GM21786 (cell line): ENCODE measurements at regions not wholly inside any gene's neighbourhood (a gene's known extent, or its start where the extent isn't known, plus 50 kb on each side); places are given as distances from the start of the nearest gene placed in this dataset.
"Not testable (repeated sequence)": the region's sequence is repeated elsewhere in the genome, so short reads cannot be mapped to it uniquely, and the experiment has no call there.

Source experiments
- ATAC-seq: cut with Tn5 transposase; IDR thresholded peaks from one replicate; pipeline ENCODE4 v1.9.1; 2021; ENCODE audit not compliant: unreplicated experiment

DNA sequence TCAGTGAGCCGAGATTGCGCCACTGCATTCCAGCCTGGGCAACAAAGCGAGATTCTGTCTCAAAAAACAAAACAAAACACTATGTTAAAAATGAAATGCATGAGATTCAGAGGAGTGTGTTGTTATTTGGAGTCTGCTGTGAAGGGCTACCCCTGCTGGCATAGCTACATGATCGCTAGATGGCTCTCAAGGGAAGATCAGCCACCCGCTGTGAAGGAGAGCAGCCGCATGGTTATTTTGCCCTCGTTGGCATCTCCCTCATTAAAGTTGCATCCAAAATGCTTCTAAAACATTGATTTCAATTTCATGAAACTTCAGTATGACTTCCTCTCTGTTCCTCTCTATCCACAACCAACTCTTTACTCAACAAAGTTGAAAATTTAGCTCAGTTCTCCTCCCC is 54.8 kb upstream of the NDUFV2 start:
- no peak for ATAC-seq

DNA sequence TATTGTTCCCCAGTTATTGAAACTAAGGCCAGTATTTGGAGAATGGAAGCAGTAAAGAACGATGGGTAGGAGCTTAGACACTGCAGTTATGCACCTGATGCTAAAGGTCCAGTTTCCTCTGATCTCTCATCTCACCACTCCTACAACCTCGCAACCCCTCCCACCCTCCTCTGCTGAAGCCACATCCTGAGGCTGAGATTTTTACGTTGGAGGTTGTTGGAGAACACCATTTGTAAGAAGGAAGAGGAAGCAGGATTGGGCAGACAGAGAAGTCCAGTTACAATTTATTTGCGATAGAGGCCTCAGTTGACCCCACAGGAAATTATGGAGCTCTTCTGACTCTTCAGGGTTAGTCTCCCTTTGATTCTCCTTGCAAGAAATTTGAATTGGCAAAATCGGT is 54.3 kb upstream of the NDUFV2 start:
- no peak for ATAC-seq

DNA sequence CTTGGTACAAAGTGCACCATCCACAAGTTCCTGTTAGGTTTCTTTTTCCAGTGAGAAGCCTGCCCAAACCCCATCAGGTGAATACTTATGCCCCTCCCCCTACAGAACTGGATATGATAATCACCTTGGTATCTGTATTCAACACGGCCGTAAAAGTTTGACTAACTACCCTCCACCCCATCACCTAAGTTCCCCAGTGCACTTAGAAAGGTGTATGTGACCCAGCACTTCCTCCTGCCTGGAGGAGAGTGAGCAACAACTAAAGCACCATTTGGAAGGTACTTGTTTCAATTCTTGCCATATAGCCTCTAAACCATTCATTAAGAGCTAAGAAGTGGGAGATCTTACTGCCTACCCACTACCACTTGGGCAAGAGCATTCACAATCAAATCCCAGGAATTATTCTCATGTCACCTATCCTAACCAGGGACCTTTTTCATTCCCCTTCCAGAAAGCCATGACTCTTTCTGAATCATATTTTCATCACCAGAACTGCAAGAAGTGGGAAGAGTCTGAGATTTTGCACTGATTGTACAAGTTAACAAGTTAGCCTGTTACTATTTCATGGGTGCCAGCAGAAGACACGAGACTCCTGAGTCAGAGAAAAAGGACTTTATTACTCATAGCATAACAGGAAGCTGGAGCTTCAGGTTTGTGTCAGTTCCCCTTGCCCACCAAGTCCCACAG is 53.5 kb upstream of the NDUFV2 start:
- ATAC-seq = no peak

DNA sequence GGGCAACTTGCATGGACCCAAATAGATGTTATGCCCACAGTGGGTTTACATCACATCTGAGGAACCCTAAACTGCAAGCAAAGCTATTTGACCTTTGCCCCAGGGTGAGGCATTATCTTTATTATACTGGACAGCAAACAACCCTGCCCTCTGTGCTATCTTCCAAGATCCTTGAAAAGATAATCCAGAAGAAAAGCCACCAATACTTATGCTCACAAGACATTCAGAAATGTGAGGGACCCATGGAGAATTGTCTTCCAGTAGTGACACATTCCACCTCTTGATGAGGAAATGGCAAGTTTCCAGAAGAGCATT is 53.0 kb upstream of the NDUFV2 start:
- no peak for ATAC-seq

DNA sequence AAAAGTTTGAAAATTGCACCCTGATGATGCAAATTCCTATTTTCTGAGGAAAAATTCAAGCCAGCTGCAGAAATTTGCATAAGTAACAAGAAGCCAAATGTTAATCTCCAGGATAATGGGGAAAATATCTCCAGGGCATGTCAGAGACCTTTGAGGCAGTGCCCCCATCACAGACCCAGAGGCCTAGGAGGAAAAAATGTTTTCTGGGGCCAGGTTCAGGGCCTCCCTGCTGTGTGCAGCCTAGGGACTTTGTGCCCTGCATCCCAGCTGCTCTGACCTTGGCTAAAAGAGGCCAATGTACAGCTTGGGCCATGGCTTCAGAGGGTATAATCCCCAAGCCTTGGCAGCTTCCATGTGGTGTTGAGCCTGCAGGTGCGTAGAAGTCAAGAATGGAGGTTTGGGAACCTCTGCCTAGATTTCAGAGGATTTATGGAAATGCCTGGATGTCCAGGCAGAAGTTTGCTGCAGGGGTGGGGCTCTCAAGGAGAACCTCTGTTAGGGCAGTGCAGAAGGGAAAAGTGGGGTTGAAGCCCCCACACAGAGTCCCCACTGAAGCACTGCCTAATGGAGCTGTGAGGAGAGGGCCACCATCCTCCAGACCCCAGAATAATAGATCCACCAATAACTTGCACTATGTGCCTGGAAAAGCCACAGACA is 51.7 kb upstream of the NDUFV2 start:
- ATAC-seq = not testable (repeated sequence)
